Epithelial cell of proximal tubule (primary cell): ENCODE measurements at regions not wholly inside any gene's neighbourhood (a gene's known extent, or its start where the extent isn't known, plus 50 kb on each side); places are given as distances from the start of the nearest gene placed in this dataset.

Source experiments
- DNase-seq: peaks from one replicate; pipeline ENCODE4 v3.0.0-alpha.2; 2011; ENCODE audit warnings: low read depth
- H3K4me3 ChIP-seq: 2 replicates; pipeline ENCODE4 v1.5.1; 2011; ENCODE audit warnings: low read depth, mild to moderate bottlenecking, low read length
- CTCF ChIP-seq: conservative IDR thresholded peaks from 2 replicates; pipeline ENCODE4 v1.5.1; 2012; ENCODE audit warnings: low read depth, mild to moderate bottlenecking, low read length

GRCh38 chr9:84139296-84140070, 158.9 kb downstream of the RMI1 start:
- DNase-seq, result peak; percentile 42
- no peak for TF ChIP-seq CTCF
- H3K4me3 ChIP-seq, result no peak overlapping the region

- DNase-seq, result no peak
- H3K4me3 ChIP-seq, result peak overlapping the region; percentile 50
- no peak for TF ChIP-seq CTCF
Measured at GRCh38 chr9:84140535-84141101, 160.0 kb downstream of the RMI1 start.

GRCh38 chr9:84141741-84142370, 161.3 kb downstream of the RMI1 start:
- no peak for DNase-seq
- no peak overlapping the region for H3K4me3 ChIP-seq
- no peak for TF ChIP-seq CTCF

- no peak overlapping the region for H3K4me3 ChIP-seq
- no peak for TF ChIP-seq CTCF
- no peak for DNase-seq
Measured at GRCh38 chr9:84145031-84145430, 164.4 kb downstream of the RMI1 start.

GRCh38 chr9:84145780-84146179, 165.2 kb downstream of the RMI1 start:
- TF ChIP-seq CTCF, result no peak
- no peak overlapping the region for H3K4me3 ChIP-seq
- no peak for DNase-seq

- H3K4me3 ChIP-seq, result no peak overlapping the region
- TF ChIP-seq CTCF, result no peak
- no peak for DNase-seq
Measured at GRCh38 chr9:84146893-84147710, 166.5 kb downstream of the RMI1 start.
